GM13977 (cell line): ENCODE measurements at regions not wholly inside any gene's neighbourhood (a gene's known extent, or its start where the extent isn't known, plus 50 kb on each side); places are given as distances from the start of the nearest gene placed in this dataset.
A peak's percentile ranks its signal among the peaks of the same experiment; 100 is the strongest.

ENCODE experiments used
- DNase-seq: peaks from one replicate; pipeline ENCODE4 v3.0.0; 2012; ENCODE audit warnings: low spot score
- CTCF ChIP-seq: IDR thresholded peaks from 2 replicates; pipeline ENCODE4 v1.5.1; 2012; ENCODE audit warnings: mild to moderate bottlenecking, control low read depth; ENCODE audit not compliant: insufficient read depth; ENCODE audit errors: extremely low read depth, missing control alignments
- in situ Hi-C: fragments of 300-500 bp; cut with MboI; formaldehyde crosslinking; loops from one replicate; pipeline ENCODE4 v1.12.0; 2022; ENCODE audit warnings: low sequenced_read_pairs, low pct_unique_long_range_greater_than_20kb, mixed read lengths, inconsistent platforms; ENCODE audit not compliant: unreplicated experiment

GRCh38 chr4:17187003-17187402 is 288.6 kb upstream of the LDB2 start:
- no peak for DNase-seq
- in situ Hi-C loops: no loop called here
- TF ChIP-seq CTCF: no peak

GRCh38 chr4:17182888-17183287 is 284.4 kb upstream of the LDB2 start:
- in situ Hi-C loops: no loop called here
- no peak for DNase-seq
- TF ChIP-seq CTCF: no peak

GRCh38 chr4:17174751-17175150 is 276.3 kb upstream of the LDB2 start:
- in situ Hi-C loops: no loop called here
- DNase-seq: no peak
- TF ChIP-seq CTCF: no peak

- in situ Hi-C loops: no loop called here
- TF ChIP-seq CTCF: peak; percentile 12
- DNase-seq: no peak
Measured at GRCh38 chr4:17173300-17173699, 274.9 kb upstream of the LDB2 start.

- TF ChIP-seq CTCF: no peak
- DNase-seq: no peak
- in situ Hi-C loops: no loop called here
Measured at GRCh38 chr4:17170131-17170530, 271.7 kb upstream of the LDB2 start.

GRCh38 chr4:17169699-17170098 is 271.3 kb upstream of the LDB2 start:
- no peak for DNase-seq
- in situ Hi-C loops: no loop called here
- no peak for TF ChIP-seq CTCF

- no peak for DNase-seq
- TF ChIP-seq CTCF: no peak
- in situ Hi-C loops: no loop called here
Measured at GRCh38 chr4:17168571-17168970, 270.1 kb upstream of the LDB2 start.
